Mesenchymal stem cell (in vitro differentiated cells and primary cell): ENCODE measurements at regions not wholly inside any gene's neighbourhood (a gene's known extent, or its start where the extent isn't known, plus 50 kb on each side); places are given as distances from the start of the nearest gene placed in this dataset.

Experiments
- DNase-seq: peaks from one replicate; pipeline ENCODE4 v3.0.0-alpha.2; 2013
- H2AFZ ChIP-seq: one replicate; pipeline ENCODE4 v1.6.1; 2013; ENCODE audit warnings: low read depth, mild to moderate bottlenecking, control low read depth, inconsistent platforms, low read length, moderate library complexity
- H2AK5ac ChIP-seq: 2 replicates; pipeline ENCODE4 v1.6.1; 2013; ENCODE audit warnings: low read length, moderate library complexity, mild to moderate bottlenecking, inconsistent platforms; ENCODE audit not compliant: severe bottlenecking
- H2BK120ac ChIP-seq: one replicate; pipeline ENCODE4 v1.6.1; 2013; ENCODE audit warnings: low read depth, mild to moderate bottlenecking, inconsistent platforms, low read length, moderate library complexity
- H2BK12ac ChIP-seq, 2 experiments: one replicate each; pipeline ENCODE4 v1.6.1; 2013; ENCODE audit warnings: inconsistent platforms in 2 of 2, low read length in 2 of 2, mild to moderate bottlenecking in 2 of 2, moderate library complexity in 2 of 2, control low read depth in 1 of 2
- H2BK15ac ChIP-seq: one replicate; pipeline ENCODE4 v1.6.1; 2013; ENCODE audit warnings: mild to moderate bottlenecking, low read depth, inconsistent platforms; ENCODE audit not compliant: poor library complexity, severe bottlenecking
- H2BK5ac ChIP-seq: 2 replicates; pipeline ENCODE4 v1.6.1; 2013; ENCODE audit warnings: low read depth, mild to moderate bottlenecking, low read length, control low read depth, inconsistent platforms; ENCODE audit not compliant: poor library complexity, severe bottlenecking
- H3K14ac ChIP-seq, 2 experiments: one replicate each; pipeline ENCODE4 v1.6.1; 2013; ENCODE audit warnings: inconsistent platforms in 2 of 2, low read length in 2 of 2, control low read depth in 1 of 2, mild to moderate bottlenecking in 1 of 2, moderate library complexity in 1 of 2
- H3K18ac ChIP-seq, 2 experiments: one replicate each; pipeline ENCODE4 v1.6.1; 2013; ENCODE audit warnings: inconsistent platforms in 2 of 2, low read length in 2 of 2, control low read depth in 1 of 2, low read depth in 1 of 2, mild to moderate bottlenecking in 1 of 2
- H3K23ac ChIP-seq, 2 experiments: one replicate each; pipeline ENCODE4 v1.6.1; 2013; ENCODE audit warnings: inconsistent platforms in 2 of 2, low read length in 2 of 2, mild to moderate bottlenecking in 2 of 2, moderate library complexity in 2 of 2, control low read depth in 1 of 2
- H3K27ac ChIP-seq: 2 replicates; pipeline ENCODE4 v1.5.1; 2013; ENCODE audit warnings: mild to moderate bottlenecking, moderate library complexity, low read length, control low read depth, inconsistent platforms; ENCODE audit not compliant: poor library complexity, severe bottlenecking
- H3K27me3 ChIP-seq, 2 experiments: 2 replicates each; pipeline versions ENCODE4 v1.6.1 to v1.7.0; 2013; ENCODE audit warnings: low read length in 2 of 2, mild to moderate bottlenecking in 2 of 2, moderate library complexity in 2 of 2, control low read depth in 1 of 2, inconsistent platforms in 1 of 2; ENCODE audit not compliant: control insufficient read depth in 1 of 2, insufficient read depth in 1 of 2
- H3K36me3 ChIP-seq, 2 experiments: 2 replicates each; pipeline versions ENCODE4 v1.6.1 to v1.7.0; 2013; ENCODE audit warnings: low read length in 2 of 2, control low read depth in 1 of 2, inconsistent platforms in 1 of 2, low read depth in 1 of 2, mild to moderate bottlenecking in 1 of 2; ENCODE audit not compliant: insufficient read depth in 2 of 2, control insufficient read depth in 1 of 2
- H3K4ac ChIP-seq, 2 experiments: one replicate each; pipeline ENCODE4 v1.6.1; 2013; ENCODE audit warnings: inconsistent platforms in 2 of 2, low read length in 2 of 2, mild to moderate bottlenecking in 2 of 2, moderate library complexity in 2 of 2, control low read depth in 1 of 2, low read depth in 1 of 2
- H3K4me1 ChIP-seq: 2 replicates; pipeline ENCODE4 v1.6.1; 2013; ENCODE audit warnings: low read depth, low read length, control low read depth; ENCODE audit not compliant: control insufficient read depth, insufficient read depth
- H3K4me2 ChIP-seq: 2 replicates; pipeline ENCODE4 v1.6.1; 2013; ENCODE audit warnings: low read length, mild to moderate bottlenecking, inconsistent platforms; ENCODE audit not compliant: poor library complexity, severe bottlenecking
- H3K4me3 ChIP-seq, 2 experiments: 2 replicates each; pipeline versions ENCODE4 v1.5.1 to v1.7.0; 2013; ENCODE audit warnings: low read length in 2 of 2, mild to moderate bottlenecking in 2 of 2, control low read depth in 1 of 2, low read depth in 1 of 2; ENCODE audit not compliant: insufficient read depth in 1 of 2
- H3K79me1 ChIP-seq: replicated peaks from 2 replicates; pipeline ENCODE4 v1.6.1; 2013; ENCODE audit warnings: mild to moderate bottlenecking, control low read depth, low read length, inconsistent platforms; ENCODE audit not compliant: poor library complexity, severe bottlenecking
- H3K9ac ChIP-seq: 2 replicates; pipeline ENCODE4 v1.7.0; 2013; ENCODE audit warnings: mild to moderate bottlenecking, low read length, moderate library complexity
- H3K9me3 ChIP-seq: 2 replicates; pipeline ENCODE4 v1.7.0; 2013; ENCODE audit warnings: mild to moderate bottlenecking, low read length; ENCODE audit not compliant: control insufficient read depth
- H4K8ac ChIP-seq: one replicate; pipeline ENCODE4 v1.6.1; 2013; ENCODE audit warnings: inconsistent platforms, mild to moderate bottlenecking, low read length, moderate library complexity
- H4K91ac ChIP-seq: one replicate; pipeline ENCODE4 v1.6.1; 2013; ENCODE audit warnings: mild to moderate bottlenecking, low read length, inconsistent platforms
- WGBS: methylation state at CpG from one replicate; pipeline ENCODE4 v1.1.7; 2013; ENCODE audit warnings: mixed read lengths; 5-methylcytosine and 5-hydroxymethylcytosine counted together

GRCh38 chr13:91155512-91156114, 191.9 kb upstream of the MIR17HG start:
- no peaks in the 10 kb centered on the region for H3K9me3 ChIP-seq
- H3K4me1 ChIP-seq: peaks cover 5% of the 10 kb centered on the region
- no peak overlapping the region for H3K4me3 ChIP-seq
- H3K4me2 ChIP-seq: no peak overlapping the region
- no peak overlapping the region for H4K91ac ChIP-seq
- DNase-seq: no peak
- no peak overlapping the region for H2AK5ac ChIP-seq
- H2AFZ ChIP-seq: no peak overlapping the region
- no peak overlapping the region for H2BK120ac ChIP-seq
- peak overlapping the region in 1 of 2 experiments; percentile 18 for H2BK12ac ChIP-seq
- no peak overlapping the region for H2BK5ac ChIP-seq
- no peak overlapping the region for H3K18ac ChIP-seq
- H3K79me1 ChIP-seq: no peaks in the 10 kb centered on the region
- no peak overlapping the region for H2BK15ac ChIP-seq
- H3K9ac ChIP-seq: no peak overlapping the region
- H3K27me3 ChIP-seq: no peaks in the 10 kb centered on the region
- H3K14ac ChIP-seq: peak overlapping the region in 1 of 2 experiments; percentile 32
- no peak overlapping the region for H4K8ac ChIP-seq
- 47% methylated on average over 5 of the region's 5 CpGs for WGBS
- H3K4ac ChIP-seq: no peak overlapping the region
- H3K36me3 ChIP-seq: no peaks in the 10 kb centered on the region
- H3K23ac ChIP-seq: no peak overlapping the region
- H3K27ac ChIP-seq: peak overlapping the region; percentile 74

- Histone ChIP-seq H2BK120ac (no peak overlapping the region), H3K4ac (no peak overlapping the region), H3K79me1 (no peaks in the 10 kb centered on the region), H2AFZ (no peak overlapping the region), H3K14ac (no peak overlapping the region), H3K9ac (no peak overlapping the region), H2AK5ac (no peak overlapping the region), H3K9me3 (no peaks in the 10 kb centered on the region), H4K91ac (no peak overlapping the region), H3K4me3 (no peak overlapping the region), H3K23ac (no peak overlapping the region), H3K27ac (no peak overlapping the region), H3K4me2 (no peak overlapping the region), H3K4me1 (peaks cover 5% of the 10 kb centered on the region), H2BK15ac (no peak overlapping the region), H3K18ac (no peak overlapping the region), H3K36me3 (no peaks in the 10 kb centered on the region), H2BK12ac (no peak overlapping the region), H2BK5ac (no peak overlapping the region), H4K8ac (no peak overlapping the region), H3K27me3 (no peaks in the 10 kb centered on the region)
- DNase-seq: no peak
- WGBS: 78% methylated on average over 3 of the region's 4 CpGs
Observed at GRCh38 chr13:91157273-91158016, 190.0 kb upstream of the MIR17HG start.

GRCh38 chr13:91158017-91158395, 189.5 kb upstream of the MIR17HG start:
- no peaks in the 10 kb centered on the region for H3K9me3 ChIP-seq
- H2AFZ ChIP-seq: no peak overlapping the region
- no peak overlapping the region for H3K23ac ChIP-seq
- no peak overlapping the region for H3K27ac ChIP-seq
- H3K18ac ChIP-seq: no peak overlapping the region
- no peak overlapping the region for H4K8ac ChIP-seq
- H3K4me3 ChIP-seq: no peak overlapping the region
- H3K79me1 ChIP-seq: no peaks in the 10 kb centered on the region
- H3K4ac ChIP-seq: no peak overlapping the region
- H4K91ac ChIP-seq: no peak overlapping the region
- peaks cover 5% of the 10 kb centered on the region for H3K4me1 ChIP-seq
- no peak overlapping the region for H3K9ac ChIP-seq
- H2BK120ac ChIP-seq: no peak overlapping the region
- WGBS: 43% methylated on average over 1 of the region's 4 CpGs
- DNase-seq: no peak
- no peaks in the 10 kb centered on the region for H3K27me3 ChIP-seq
- H2AK5ac ChIP-seq: no peak overlapping the region
- H3K14ac ChIP-seq: no peak overlapping the region
- H2BK15ac ChIP-seq: no peak overlapping the region
- H2BK5ac ChIP-seq: no peak overlapping the region
- H3K4me2 ChIP-seq: no peak overlapping the region
- H3K36me3 ChIP-seq: no peaks in the 10 kb centered on the region
- no peak overlapping the region for H2BK12ac ChIP-seq

GRCh38 chr13:91162180-91162579, 185.3 kb upstream of the MIR17HG start:
- no peak overlapping the region for H3K14ac ChIP-seq
- no peak overlapping the region for H3K23ac ChIP-seq
- H3K4me1 ChIP-seq: no peaks in the 10 kb centered on the region
- no peak overlapping the region for H3K4ac ChIP-seq
- H2AFZ ChIP-seq: no peak overlapping the region
- no peak overlapping the region for H2BK12ac ChIP-seq
- H4K8ac ChIP-seq: no peak overlapping the region
- DNase-seq: no peak
- H3K36me3 ChIP-seq: no peaks in the 10 kb centered on the region
- H2AK5ac ChIP-seq: no peak overlapping the region
- no peak overlapping the region for H2BK120ac ChIP-seq
- no peaks in the 10 kb centered on the region for H3K79me1 ChIP-seq
- WGBS: 90% methylated on average over 2 of the region's 3 CpGs
- no peaks in the 10 kb centered on the region for H3K9me3 ChIP-seq
- no peak overlapping the region for H3K27ac ChIP-seq
- no peak overlapping the region for H3K18ac ChIP-seq
- peaks cover 0 to 6% of the 10 kb centered on the region in 2 experiments for H3K27me3 ChIP-seq
- no peak overlapping the region for H3K9ac ChIP-seq
- H4K91ac ChIP-seq: no peak overlapping the region
- H2BK15ac ChIP-seq: no peak overlapping the region
- no peak overlapping the region for H3K4me2 ChIP-seq
- no peak overlapping the region for H2BK5ac ChIP-seq
- no peak overlapping the region for H3K4me3 ChIP-seq
